CD4-positive, alpha-beta T cell treated with Interleukin-4 for 4 hours (primary cell): ENCODE measurements at regions not wholly inside any gene's neighbourhood (a gene's known extent, or its start where the extent isn't known, plus 50 kb on each side); places are given as distances from the start of the nearest gene placed in this dataset.

Experiments
- DNase-seq: peaks from one replicate; pipeline ENCODE4 v3.0.0-alpha.2; 2020

DNA sequence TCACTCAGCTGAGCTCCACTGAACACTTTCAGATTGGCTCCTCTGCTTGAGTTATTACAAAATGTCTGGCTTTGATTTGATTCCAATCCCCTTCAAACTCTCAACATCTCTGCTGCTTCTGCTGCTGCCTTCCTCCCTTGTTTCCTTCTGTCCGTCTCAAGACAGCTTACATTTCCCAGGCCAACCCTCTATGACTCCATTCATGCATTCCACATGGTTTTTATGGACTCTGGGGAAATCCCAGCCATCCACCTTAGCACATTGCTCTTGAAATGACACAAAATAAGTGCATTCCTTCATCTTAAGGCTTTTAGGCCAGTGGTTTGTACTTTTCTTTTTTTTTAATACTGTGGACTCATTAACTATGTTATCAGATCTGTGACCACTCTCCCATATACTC, 68.5 kb upstream of the TMEM164 start:
- DNase-seq, result no peak

DNA sequence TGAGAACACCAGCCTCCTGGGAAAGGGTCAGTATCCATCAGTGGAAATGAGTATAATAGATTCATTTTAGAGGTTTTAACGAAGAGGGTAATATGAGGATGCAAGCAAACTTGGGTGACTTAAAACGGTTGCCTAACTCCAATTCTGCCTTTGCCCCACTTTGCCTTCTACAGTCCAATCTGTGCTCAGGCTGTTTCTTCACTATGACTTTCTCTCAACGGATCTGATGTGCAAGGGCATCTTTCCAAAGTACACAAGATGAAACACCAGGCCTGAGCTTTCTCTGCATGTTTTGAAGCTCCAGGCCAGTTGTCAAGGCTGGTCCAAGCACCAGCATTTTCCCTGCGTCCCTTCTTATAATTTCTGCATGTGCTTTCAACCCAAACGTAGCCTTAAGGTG, 68.0 kb upstream of the TMEM164 start:
- DNase-seq, result no peak

DNA sequence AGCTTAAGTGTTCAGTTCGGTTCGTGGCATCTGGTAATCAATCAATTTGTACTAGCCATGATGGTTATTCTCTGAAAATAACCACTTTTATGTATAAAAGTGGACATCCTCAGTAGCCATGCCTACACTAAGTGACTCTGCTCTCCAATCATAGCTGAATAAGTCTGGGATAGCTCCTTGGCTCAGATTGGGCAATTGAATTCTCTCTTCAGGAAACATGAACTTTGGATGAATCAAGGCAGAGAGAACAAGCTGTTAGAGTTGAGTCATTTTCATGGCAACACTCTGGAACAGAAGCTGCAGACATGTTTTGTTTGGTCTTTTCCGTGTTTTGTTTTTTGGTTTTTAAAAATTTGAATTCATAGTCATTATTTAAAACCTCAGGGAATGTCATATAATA, 66.8 kb upstream of the TMEM164 start:
- DNase-seq, result no peak

DNA sequence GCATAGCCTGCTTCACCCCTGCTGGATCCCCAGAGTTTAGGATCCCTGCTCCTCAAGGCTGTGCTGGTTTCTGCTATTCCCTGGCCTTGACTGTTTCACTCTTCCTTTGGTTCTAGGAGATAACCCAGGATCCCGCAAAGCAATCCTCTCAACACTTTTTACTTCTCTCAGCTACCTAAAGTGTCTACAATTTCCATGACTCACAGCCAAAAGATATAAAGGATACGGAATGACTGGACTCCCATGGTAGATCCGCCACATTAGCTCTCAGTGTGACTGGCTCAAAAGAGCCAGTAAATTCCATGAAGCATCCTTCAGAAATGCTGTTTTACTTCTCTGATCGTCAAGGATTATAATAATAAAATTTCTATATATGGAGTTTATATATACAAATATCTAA, 66.3 kb upstream of the TMEM164 start:
- DNase-seq, result no peak

DNA sequence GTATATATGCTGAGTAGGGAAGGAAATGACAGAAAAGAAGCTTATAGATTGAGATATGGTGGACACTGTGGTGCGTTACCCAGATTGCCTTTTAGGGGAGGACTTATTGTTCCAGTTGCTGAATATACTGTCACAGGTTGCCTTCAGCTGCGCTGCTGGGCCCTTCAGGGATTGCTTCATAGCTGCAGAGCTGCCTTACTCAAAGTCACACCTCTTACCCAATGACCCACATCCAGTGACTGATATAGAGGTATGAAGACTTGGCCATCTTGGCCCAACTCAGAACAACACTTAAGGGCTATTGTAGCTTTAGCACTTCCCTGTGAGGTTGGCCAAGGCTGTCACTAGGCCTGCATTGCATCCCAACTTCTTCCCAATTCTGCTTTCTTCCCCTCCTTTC, 63.4 kb upstream of the TMEM164 start:
- no peak for DNase-seq

DNA sequence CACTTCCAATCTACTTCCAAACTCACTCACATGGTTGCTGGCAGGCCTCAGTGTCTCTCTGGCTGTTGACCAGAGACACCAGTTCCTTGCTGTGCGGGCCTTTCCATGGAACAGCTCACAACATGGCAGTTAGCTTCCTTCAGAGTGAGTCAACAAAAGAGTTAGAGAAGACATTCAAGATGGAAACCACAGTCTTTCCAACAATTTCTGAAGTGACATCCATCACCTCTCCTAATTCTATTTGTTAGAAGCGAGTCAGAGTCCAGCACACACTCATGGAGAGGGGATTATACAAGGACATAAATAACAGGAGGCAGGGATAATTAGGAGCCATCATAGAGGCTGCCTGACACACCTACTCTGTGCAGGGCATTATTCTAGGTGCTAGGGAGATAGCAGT, 62.5 kb upstream of the TMEM164 start:
- no peak for DNase-seq

DNA sequence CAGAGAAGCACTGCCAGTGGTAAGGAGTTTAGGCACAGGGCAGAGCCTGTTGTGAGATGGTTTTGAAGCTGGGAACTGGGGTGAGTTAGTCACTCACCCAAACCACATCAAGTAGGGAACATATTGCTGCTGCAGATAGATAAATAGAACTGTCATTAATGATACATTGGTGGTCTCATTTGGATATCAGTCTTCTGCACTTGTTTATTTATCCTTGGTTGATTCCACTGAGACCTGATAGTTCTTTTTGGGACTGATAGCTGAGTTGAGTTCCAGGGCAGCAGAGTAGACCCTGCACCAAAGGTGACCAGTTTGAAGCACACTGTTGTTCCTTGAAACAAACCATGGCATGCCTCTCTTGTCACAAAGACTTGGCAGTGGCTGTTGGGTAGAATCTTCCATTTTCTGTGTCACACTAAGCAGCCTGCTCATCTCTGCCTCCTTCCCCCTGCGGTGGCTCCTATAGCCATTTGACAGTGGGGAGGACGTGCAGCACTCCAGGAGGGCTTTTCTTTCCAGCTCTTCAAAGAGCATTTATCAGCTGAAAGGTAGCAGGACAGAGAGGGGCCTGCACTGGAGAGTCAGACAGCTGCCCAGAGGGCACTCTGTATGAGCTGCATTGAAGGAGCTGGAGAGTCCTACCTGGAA, 59.7 kb upstream of the TMEM164 start:
- DNase-seq, result no peak

DNA sequence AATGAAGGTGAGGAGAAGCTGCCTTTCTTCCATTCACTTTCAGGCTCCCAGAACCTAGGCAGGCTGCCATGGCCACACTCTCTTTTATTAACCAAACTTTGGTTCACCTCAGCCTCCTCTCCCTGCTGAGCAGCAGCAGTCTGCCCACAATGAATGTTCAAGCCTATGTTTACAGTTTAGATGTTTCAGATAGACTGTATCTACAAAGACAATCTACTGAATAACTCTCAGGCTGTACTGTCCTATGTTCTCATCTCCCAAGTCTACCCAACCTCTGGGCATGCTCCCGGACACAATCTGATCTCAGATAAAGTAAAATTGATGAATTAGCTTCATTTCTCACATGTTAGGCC, 59.2 kb upstream of the TMEM164 start:
- no peak for DNase-seq

DNA sequence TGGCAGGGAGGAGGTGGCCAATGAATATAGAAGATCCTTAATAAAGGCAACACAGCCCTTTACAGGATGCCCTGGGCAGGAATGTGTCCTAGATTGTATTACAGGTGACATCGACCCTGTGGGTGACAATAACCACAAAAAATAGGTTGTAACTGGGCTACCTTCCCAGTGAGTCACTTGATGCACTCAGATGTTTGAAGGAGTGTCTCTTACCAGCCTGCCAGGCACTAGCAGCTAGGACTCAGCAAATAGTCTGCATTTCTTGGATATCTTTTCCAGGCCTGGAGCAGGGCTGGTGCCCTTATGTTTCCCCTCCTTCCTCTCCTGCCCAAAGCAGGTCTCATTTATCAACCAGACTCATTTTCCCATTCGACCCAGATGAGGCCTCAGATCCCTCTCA, 50.9 kb upstream of the TMEM164 start:
- no peak for DNase-seq

DNA sequence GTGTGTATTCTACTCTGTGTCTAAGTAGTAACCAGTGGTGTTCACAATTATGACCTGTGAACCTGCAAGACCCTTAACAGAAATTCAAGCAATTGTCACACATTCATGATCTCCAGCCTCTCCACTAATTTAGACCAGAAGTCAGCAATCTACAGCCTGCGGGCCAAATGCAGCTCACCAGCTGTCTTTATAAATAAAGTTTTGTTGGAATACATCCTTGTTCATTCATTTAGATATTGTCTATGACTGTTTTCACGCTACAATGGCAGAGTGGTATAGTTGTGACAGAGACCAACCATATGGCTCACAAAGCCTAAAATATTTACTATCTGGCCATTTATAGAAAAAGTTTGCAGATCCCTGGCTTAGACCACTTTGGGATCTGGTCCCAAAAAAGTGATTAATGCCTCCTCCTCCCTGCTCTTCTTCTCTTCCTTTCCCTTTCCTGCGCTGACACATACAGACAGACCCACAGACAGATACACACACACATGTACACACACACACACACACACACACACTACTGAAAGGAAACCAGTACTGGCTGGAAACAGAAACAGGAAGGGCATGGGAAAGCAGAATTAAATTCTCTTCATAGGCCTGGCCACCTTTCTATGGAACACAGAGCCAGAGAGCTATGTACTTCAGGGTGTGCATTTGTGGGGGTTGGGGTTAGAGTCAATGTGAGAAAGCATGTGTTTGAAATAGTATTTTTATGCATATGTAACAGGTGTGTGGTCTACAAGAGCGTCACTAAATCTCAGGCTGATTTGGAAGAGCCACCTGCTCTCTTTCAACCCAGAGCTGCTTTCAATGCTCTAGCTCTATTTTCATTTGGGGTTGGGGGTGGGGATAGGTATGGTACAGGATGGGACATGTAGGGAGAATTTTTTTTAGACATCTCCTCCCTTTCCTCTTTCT, 49.7 kb upstream of the TMEM164 start:
- DNase-seq, result no peak
